Breast epithelium (tissue), 4 donors: ENCODE measurements at regions not wholly inside any gene's neighbourhood (a gene's known extent, or its start where the extent isn't known, plus 50 kb on each side); places are given as distances from the start of the nearest gene placed in this dataset.

ENCODE experiments used
- DNase-seq, 2 donors: peaks; one replicate each; pipeline ENCODE4 v3.0.0-alpha.2; 2019; ENCODE audit warnings: low spot score in 2 of 2
- H3K27ac ChIP-seq, 2 donors: fragments of 200-600 bp; sonication (generic) in 1 of 2; one replicate each; pipeline ENCODE4 v1.5.1; 2016 to 2019; ENCODE audit warnings: mild to moderate bottlenecking in 1 of 2
- H3K27me3 ChIP-seq, 2 donors: fragments of 200-600 bp; sonication (generic) in 1 of 2; one replicate each; pipeline versions ENCODE4 v1.5.1 to v1.6.0; 2017 to 2019; ENCODE audit warnings: control low read depth in 1 of 2, mild to moderate bottlenecking in 1 of 2
- H3K36me3 ChIP-seq: fragments of 200-600 bp; one replicate; pipeline ENCODE4 v1.5.1; 2019
- H3K4me1 ChIP-seq, 2 donors: fragments of 200-600 bp; sonication (generic); one replicate each; pipeline ENCODE4 v1.5.1; 2016 to 2019; ENCODE audit warnings: control low read depth in 1 of 2
- H3K4me3 ChIP-seq, 3 donors: fragments of 200-600 bp; sonication (generic); 1 replicate in 2 of 3; 2 replicates in 1 of 3; pipeline ENCODE4 v1.5.1; 2016 to 2019; ENCODE audit warnings: mild to moderate bottlenecking in 3 of 3, moderate library complexity in 2 of 3
- H3K9me3 ChIP-seq, 2 donors: fragments of 200-600 bp; sonication (generic) in 1 of 2; one replicate each; pipeline ENCODE4 v1.5.1; 2016 to 2019; ENCODE audit warnings: control low read depth in 1 of 2
- CTCF ChIP-seq, 3 donors: fragments of 450-650 bp; IDR thresholded peaks; one replicate each; pipeline ENCODE4 v1.5.1; 2016 to 2017; ENCODE audit warnings: antibody characterized with exemption in 3 of 3, mild to moderate bottlenecking in 3 of 3, moderate library complexity in 3 of 3
- POLR2A ChIP-seq: fragments of 450-650 bp; IDR thresholded peaks from one replicate; pipeline ENCODE4 v1.6.1; 2016; ENCODE audit warnings: antibody characterized with exemption, mild to moderate bottlenecking, moderate library complexity
- POLR2AphosphoS5 ChIP-seq, 3 donors: sonication (generic); formaldehyde crosslinking; IDR thresholded peaks; one replicate each; pipeline ENCODE4 v1.6.1; 2017; ENCODE audit warnings: antibody characterized with exemption in 3 of 3
- intact Hi-C: fragments of 100-400 bp; cut with DNase I; formaldehyde crosslinking; loops from one replicate; pipeline ENCODE4 v1.15.1; 2023; ENCODE audit warnings: low total_unique reads

- Histone ChIP-seq H3K36me3 (no peaks in the 10 kb centered on the region), H3K4me3 (no peak overlapping the region), H3K4me1 (no peaks in the 10 kb centered on the region), H3K27ac (no peak overlapping the region), H3K9me3 (no peaks in the 10 kb centered on the region), H3K27me3 (peaks cover 0 to 12% of the 10 kb centered on the region in 2 donors)
- TF ChIP-seq CTCF (IDR thresholded peaks at IDR 0.05), result no peak
- TF ChIP-seq POLR2A, result no peak
- no peak for TF ChIP-seq POLR2AphosphoS5 (IDR thresholded peaks at IDR 0.05)
- no peak for DNase-seq
- intact Hi-C loops, result no loop called here
These were observed 204.8 kb downstream of the TTLL2 start for GRCh38 chr6:167529444-167530335.

GRCh38 chr6:167530951-167531350 is 206.1 kb downstream of the TTLL2 start:
- intact Hi-C loops, result no loop called here
- Histone ChIP-seq H3K27ac (no peak overlapping the region), H3K4me3 (no peak overlapping the region), H3K36me3 (no peaks in the 10 kb centered on the region), H3K27me3 (peaks cover 0 to 12% of the 10 kb centered on the region in 2 donors), H3K4me1 (no peaks in the 10 kb centered on the region), H3K9me3 (no peaks in the 10 kb centered on the region)
- TF ChIP-seq POLR2A (no peak), POLR2AphosphoS5 (IDR thresholded peaks at IDR 0.05) (no peak), CTCF (IDR thresholded peaks at IDR 0.05) (no peak)
- DNase-seq, result no peak

GRCh38 chr6:167532410-167533288 is 207.8 kb downstream of the TTLL2 start:
- Histone ChIP-seq H3K36me3 (no peaks in the 10 kb centered on the region), H3K27ac (no peak overlapping the region), H3K9me3 (no peaks in the 10 kb centered on the region), H3K4me1 (no peaks in the 10 kb centered on the region), H3K4me3 (no peak overlapping the region), H3K27me3 (peaks cover 0 to 12% of the 10 kb centered on the region in 2 donors)
- TF ChIP-seq POLR2A, result no peak
- no peak for TF ChIP-seq POLR2AphosphoS5 (IDR thresholded peaks at IDR 0.05)
- no peak for TF ChIP-seq CTCF (IDR thresholded peaks at IDR 0.05)
- intact Hi-C loops, result no loop called here
- no peak for DNase-seq

GRCh38 chr6:167533851-167534250 is 209.0 kb downstream of the TTLL2 start:
- intact Hi-C loops, result no loop called here

More at GRCh38 chr6:167533851-167534250, 209.0 kb downstream of the TTLL2 start:
- Histone ChIP-seq H3K4me3 (no peak overlapping the region), H3K27ac (no peak overlapping the region), H3K9me3 (no peaks in the 10 kb centered on the region), H3K27me3 (peaks cover 0 to 9% of the 10 kb centered on the region in 2 donors), H3K4me1 (no peaks in the 10 kb centered on the region), H3K36me3 (no peaks in the 10 kb centered on the region)
- TF ChIP-seq POLR2AphosphoS5 (IDR thresholded peaks at IDR 0.05) (no peak), POLR2A (no peak), CTCF (IDR thresholded peaks at IDR 0.05) (no peak)
- DNase-seq, result no peak
